ES-I3 (cell line): ENCODE measurements at regions not wholly inside any gene's neighbourhood (a gene's known extent, or its start where the extent isn't known, plus 50 kb on each side); places are given as distances from the start of the nearest gene placed in this dataset.

Source experiments
- H3K36me3 ChIP-seq: 2 replicates; pipeline ENCODE4 v1.6.1; 2013; ENCODE audit warnings: mild to moderate bottlenecking, low read length, control low read depth, moderate library complexity; ENCODE audit not compliant: insufficient read depth
- H3K4me1 ChIP-seq: 2 replicates; pipeline ENCODE4 v1.6.1; 2013; ENCODE audit warnings: mild to moderate bottlenecking, control low read depth, low read length; ENCODE audit not compliant: insufficient read depth
- H3K9ac ChIP-seq: 2 replicates; pipeline ENCODE4 v1.6.1; 2013; ENCODE audit warnings: low read depth, mild to moderate bottlenecking, low read length, moderate library complexity
- H3K9me3 ChIP-seq: 2 replicates; pipeline ENCODE4 v1.6.1; 2013; ENCODE audit warnings: mild to moderate bottlenecking, low read length, moderate library complexity; ENCODE audit not compliant: control insufficient read depth, insufficient read depth

- Histone ChIP-seq H3K4me1 (no peaks in the 10 kb centered on the region), H3K36me3 (no peaks in the 10 kb centered on the region), H3K9me3 (0 out of 2 replicates have a peak, but pooled peaks cover 2% of the 10 kb centered on the region), H3K9ac (no peak overlapping the region)
These were observed 330.1 kb downstream of the MAP2K6 start for GRCh38 chr17:69744512-69745070.

GRCh38 chr17:69749911-69750310 lies 325.1 kb upstream of the KCNJ16 start:
- Histone ChIP-seq H3K9me3 (0 out of 2 replicates have a peak, but pooled peaks cover 4% of the 10 kb centered on the region), H3K4me1 (no peaks in the 10 kb centered on the region), H3K36me3 (no peaks in the 10 kb centered on the region), H3K9ac (no peak overlapping the region)

- no peak overlapping the region for H3K9ac ChIP-seq
- H3K9me3 ChIP-seq = no peaks in the 10 kb centered on the region
- H3K4me1 ChIP-seq = peaks cover 19% of the 10 kb centered on the region
These were observed 317.2 kb upstream of the KCNJ16 start for GRCh38 chr17:69757688-69758430.

GRCh38 chr17:69760562-69760961 lies 314.5 kb upstream of the KCNJ16 start:
- Histone ChIP-seq H3K4me1 (peaks cover 30% of the 10 kb centered on the region), H3K9me3 (no peaks in the 10 kb centered on the region)

More at GRCh38 chr17:69757688-69758430, 317.2 kb upstream of the KCNJ16 start:
- no peaks in the 10 kb centered on the region for H3K36me3 ChIP-seq

GRCh38 chr17:69761011-69761410 lies 314.0 kb upstream of the KCNJ16 start:
- H3K9me3 ChIP-seq = no peaks in the 10 kb centered on the region
- H3K9ac ChIP-seq = no peak overlapping the region
- peaks cover 30% of the 10 kb centered on the region for H3K4me1 ChIP-seq
- H3K36me3 ChIP-seq = no peaks in the 10 kb centered on the region

More at GRCh38 chr17:69760562-69760961, 314.5 kb upstream of the KCNJ16 start:
- no peaks in the 10 kb centered on the region for H3K36me3 ChIP-seq
- no peak overlapping the region for H3K9ac ChIP-seq

- Histone ChIP-seq H3K36me3 (no peaks in the 10 kb centered on the region), H3K9ac (no peak overlapping the region), H3K9me3 (no peaks in the 10 kb centered on the region), H3K4me1 (peaks cover 30% of the 10 kb centered on the region)
These were observed 313.2 kb upstream of the KCNJ16 start for GRCh38 chr17:69761767-69762321.

GRCh38 chr17:69762359-69762758 lies 312.7 kb upstream of the KCNJ16 start:
- no peak overlapping the region for H3K9ac ChIP-seq
- H3K9me3 ChIP-seq = no peaks in the 10 kb centered on the region
- H3K4me1 ChIP-seq = peaks cover 30% of the 10 kb centered on the region

GRCh38 chr17:69762766-69763165 lies 312.3 kb upstream of the KCNJ16 start:
- H3K36me3 ChIP-seq = no peaks in the 10 kb centered on the region
- no peak overlapping the region for H3K9ac ChIP-seq
- peaks cover 30% of the 10 kb centered on the region for H3K4me1 ChIP-seq
- no peaks in the 10 kb centered on the region for H3K9me3 ChIP-seq

More at GRCh38 chr17:69762359-69762758, 312.7 kb upstream of the KCNJ16 start:
- no peaks in the 10 kb centered on the region for H3K36me3 ChIP-seq

GRCh38 chr17:69763503-69763902 lies 311.5 kb upstream of the KCNJ16 start:
- H3K9ac ChIP-seq = no peak overlapping the region
- peaks cover 30% of the 10 kb centered on the region for H3K4me1 ChIP-seq
- H3K9me3 ChIP-seq = no peaks in the 10 kb centered on the region
- no peaks in the 10 kb centered on the region for H3K36me3 ChIP-seq

- H3K9me3 ChIP-seq = no peaks in the 10 kb centered on the region
- peaks cover 30% of the 10 kb centered on the region for H3K4me1 ChIP-seq
These were observed 310.9 kb upstream of the KCNJ16 start for GRCh38 chr17:69764146-69764545.

GRCh38 chr17:69769050-69769449 lies 306.0 kb upstream of the KCNJ16 start:
- Histone ChIP-seq H3K36me3 (no peaks in the 10 kb centered on the region), H3K4me1 (no peaks in the 10 kb centered on the region), H3K9ac (no peak overlapping the region), H3K9me3 (no peaks in the 10 kb centered on the region)

More at GRCh38 chr17:69764146-69764545, 310.9 kb upstream of the KCNJ16 start:
- H3K36me3 ChIP-seq = no peaks in the 10 kb centered on the region
- no peak overlapping the region for H3K9ac ChIP-seq

GRCh38 chr17:69773081-69773480 lies 301.9 kb upstream of the KCNJ16 start:
- no peaks in the 10 kb centered on the region for H3K9me3 ChIP-seq
- no peaks in the 10 kb centered on the region for H3K4me1 ChIP-seq
- no peak overlapping the region for H3K9ac ChIP-seq
- no peaks in the 10 kb centered on the region for H3K36me3 ChIP-seq

- Histone ChIP-seq H3K9me3 (no peaks in the 10 kb centered on the region), H3K4me1 (peaks cover 3% of the 10 kb centered on the region; the same call in 1 of the 2 replicates), H3K9ac (no peak overlapping the region), H3K36me3 (no peaks in the 10 kb centered on the region)
These were observed 295.4 kb upstream of the KCNJ16 start for GRCh38 chr17:69779378-69780214.

GRCh38 chr17:69783865-69784264 lies 291.2 kb upstream of the KCNJ16 start:
- Histone ChIP-seq H3K4me1 (peaks cover 3% of the 10 kb centered on the region; the same call in 1 of the 2 replicates), H3K9ac (no peak overlapping the region), H3K36me3 (no peaks in the 10 kb centered on the region), H3K9me3 (no peaks in the 10 kb centered on the region)
